ENCODE measurements at regions not wholly inside any gene's neighbourhood (a gene's known extent, or its start where the extent isn't known, plus 50 kb on each side); places are given as distances from the start of the nearest gene placed in this dataset.

GRCh38 chr5:123244458-123244857, 155.4 kb downstream of the PRDM6 start:
- no peak for TF ChIP-seq PBX3 (CRISPR knock-in tag; IDR thresholded peaks at IDR 0.05)
- TF ChIP-seq ATF2 (tag by site-specific recombination; IDR thresholded peaks at IDR 0.05; ENCODE audit: low read depth): no peak
- TF ChIP-seq ZNF350 (tag by site-specific recombination; IDR thresholded peaks at IDR 0.05): no peak
- TF ChIP-seq CTCF (tag by site-specific recombination; IDR thresholded peaks at IDR 0.05): no peak
- TF ChIP-seq ZSCAN30 (tag by site-specific recombination; IDR thresholded peaks at IDR 0.05): no peak
- TF ChIP-seq ZNF292 (tag by site-specific recombination; IDR thresholded peaks at IDR 0.05; ENCODE audit: borderline replicate concordance, low read depth): no peak
- TF ChIP-seq ZNF274 (IDR thresholded peaks at IDR 0.05; ENCODE audit: low read length): no peak
- no peak for TF ChIP-seq ZNF274 (tag by site-specific recombination; IDR thresholded peaks at IDR 0.05; ENCODE audit: borderline replicate concordance)
- no peak for TF ChIP-seq KLF8 (tag by site-specific recombination; IDR thresholded peaks at IDR 0.05)
- TF ChIP-seq REST (tag by site-specific recombination; IDR thresholded peaks at IDR 0.05): no peak
- no peak for TF ChIP-seq ZNF157 (tag by site-specific recombination; IDR thresholded peaks at IDR 0.05)
- TF ChIP-seq ZNF660 (tag by site-specific recombination; IDR thresholded peaks at IDR 0.05): no peak
- no peak for TF ChIP-seq FEZF1 (tag by site-specific recombination; IDR thresholded peaks at IDR 0.05)
- no peak for TF ChIP-seq PRDM1 (tag by site-specific recombination; IDR thresholded peaks at IDR 0.05)
- TF ChIP-seq REPIN1 (tag by site-specific recombination; IDR thresholded peaks at IDR 0.05; ENCODE audit: low read depth): no peak
